K562 (cell line): ENCODE measurements at regions not wholly inside any gene's neighbourhood (a gene's known extent, or its start where the extent isn't known, plus 50 kb on each side); places are given as distances from the start of the nearest gene placed in this dataset.

Experiments used
- ATAC-seq: fragments of 200-7000 bp; cut with Tn5 transposase; 3 replicates; pipeline ENCODE4 v1.9.1; 2020; ENCODE audit warnings: moderate library complexity
- BruUV-seq: library from RNA; stranded (reverse); fragments of 400-500 nt; replicated peaks from 2 replicates; lab custom pipeline; 2021; lab: Mats Ljungman, UMichigan
- CTCF ChIA-PET: fragments of 300-600 bp; formaldehyde crosslinking; extraction: SDS; loops from one replicate; lab custom pipeline; 2021; ENCODE audit warnings: low intra/inter-chr PET ratio; lab: Yijun Ruan, JAX
- POLR2A ChIA-PET: fragments of 300-600, 350-650 bp; sonication (Branson Sonifier 250); formaldehyde crosslinking; extraction: SDS; loops from one replicate; lab custom pipeline; 2021; ENCODE audit warnings: antibody characterized with exemption, inconsistent platforms; lab: Yijun Ruan, JAX
- DNase-seq, 4 experiments: peaks; one replicate each; pipeline versions ENCODE4 v3.0.0 to v3.0.0-alpha.2; 2011 to 2018; ENCODE audit warnings: low spot score in 3 of 4, mixed read lengths in 3 of 4; ENCODE audit errors: extremely low read depth in 1 of 4
- FAIRE-seq: peaks from 2 replicates; lab custom pipeline; 2011; peaks lifted over from hg19 to GRCh38; lab: Jason Lieb, UNC
- H2AFZ ChIP-seq: 2 replicates; pipeline ENCODE4 v1.6.0; 2011; ENCODE audit warnings: low read depth, low read length, control low read depth, inconsistent platforms
- H3K27ac ChIP-seq: fragments of 200-600 bp; 3 replicates; pipeline ENCODE4 v1.8.0; 2011; ENCODE audit warnings: low read depth, mild to moderate bottlenecking, control low read depth, inconsistent platforms, low read length, moderate library complexity, mixed read lengths; ENCODE audit errors: extremely low read depth
- H3K27me3 ChIP-seq, 2 experiments: fragments of 300-600 bp in 1 of 2; 2 replicates in 1 of 2; 3 replicates in 1 of 2; pipeline versions ENCODE4 v1.6.0 to v1.8.0; 2011; ENCODE audit warnings: inconsistent platforms in 2 of 2, low read length in 2 of 2, mild to moderate bottlenecking in 1 of 2, mixed read lengths in 1 of 2, moderate library complexity in 1 of 2; ENCODE audit not compliant: control insufficient read depth in 2 of 2, insufficient read depth in 2 of 2
- H3K36me3 ChIP-seq: fragments of 300-600 bp; 3 replicates; pipeline ENCODE4 v1.8.0; 2011; ENCODE audit warnings: mild to moderate bottlenecking, low read length, inconsistent platforms; ENCODE audit not compliant: control insufficient read depth, insufficient read depth
- H3K4me1 ChIP-seq, 2 experiments: fragments of 200-600 bp in 1 of 2; replicated peaks in 1 of 2; 2 replicates in 1 of 2; 3 replicates in 1 of 2; pipeline versions ENCODE4 v1.5.1 to v1.8.0; 2011; ENCODE audit warnings: inconsistent platforms in 2 of 2, low read length in 2 of 2, mild to moderate bottlenecking in 1 of 2, mixed read lengths in 1 of 2, moderate library complexity in 1 of 2; ENCODE audit not compliant: control insufficient read depth in 2 of 2, insufficient read depth in 2 of 2
- H3K4me2 ChIP-seq: 2 replicates; pipeline ENCODE4 v1.6.1; 2011; ENCODE audit warnings: low read length, control low read depth, inconsistent platforms, mixed read lengths; ENCODE audit not compliant: insufficient read depth
- H3K4me3 ChIP-seq: fragments of 200-600 bp; sonication (generic), shearing (Covaris generic); 2 replicates; pipeline ENCODE4 v1.5.1; 2016; ENCODE audit warnings: control low read depth, inconsistent platforms
- H3K79me2 ChIP-seq: fragments of 200-600 bp; 3 replicates; pipeline ENCODE4 v1.8.0; 2011; ENCODE audit warnings: low read length, inconsistent platforms; ENCODE audit not compliant: control insufficient read depth, insufficient read depth
- H3K9ac ChIP-seq, 2 experiments: 2 replicates each; pipeline versions ENCODE4 v1.6.0 to v1.6.1; 2011; ENCODE audit warnings: low read depth in 2 of 2, low read length in 2 of 2, control low read depth in 1 of 2, inconsistent platforms in 1 of 2, mild to moderate bottlenecking in 1 of 2, mixed read lengths in 1 of 2; ENCODE audit not compliant: insufficient read depth in 1 of 2
- H3K9me1 ChIP-seq: one replicate; pipeline ENCODE4 v1.6.0; 2011; ENCODE audit warnings: inconsistent platforms, mild to moderate bottlenecking, low read length, moderate library complexity; ENCODE audit not compliant: control insufficient read depth, insufficient read depth
- H3K9me3 ChIP-seq: replicated peaks from 2 replicates; pipeline ENCODE4 v1.5.1; 2011; ENCODE audit warnings: low read depth, low read length, inconsistent platforms; ENCODE audit not compliant: control insufficient read depth, insufficient read depth
- H4K20me1 ChIP-seq: replicated peaks from 2 replicates; pipeline ENCODE4 v1.6.1; 2011; ENCODE audit warnings: low read length, inconsistent platforms, mixed read lengths; ENCODE audit not compliant: control insufficient read depth, insufficient read depth
- BACH1 ChIP-seq: fragments of 200-800 bp; sonication (Bioruptor generic); IDR thresholded peaks from 2 replicates; pipeline ENCODE4 v1.6.1; 2016; ENCODE audit warnings: missing genetic modification characterization, missing compliant biosample characterization
- CTBP1 ChIP-seq: fragments of 450-650 bp; IDR thresholded peaks from 2 replicates; pipeline ENCODE4 v1.6.1; 2016; ENCODE audit warnings: borderline replicate concordance
- DDX20 ChIP-seq: fragments of 450-650 bp; IDR thresholded peaks from 2 replicates; pipeline ENCODE4 v1.6.1; 2016; ENCODE audit warnings: missing genetic modification characterization, low read depth, mild to moderate bottlenecking, missing compliant biosample characterization, moderate library complexity
- HDAC8 ChIP-seq: fragments of 450-650 bp; IDR thresholded peaks from 2 replicates; pipeline ENCODE4 v1.6.1; 2016; ENCODE audit warnings: mild to moderate bottlenecking, missing genetic modification characterization, moderate library complexity, missing compliant biosample characterization
- MAFF ChIP-seq: IDR thresholded peaks from 2 replicates; pipeline ENCODE4 v1.6.1; 2012; ENCODE audit warnings: low read length, improper control_type of control experiment
- MCM7 ChIP-seq, 2 experiments: fragments of 450-650 bp; IDR thresholded peaks; 2 replicates each; pipeline ENCODE4 v1.6.1; 2016 to 2018
- MTA3 ChIP-seq: fragments of 450-650 bp; formaldehyde crosslinking; IDR thresholded peaks from 2 replicates; pipeline ENCODE4 v1.6.1; 2017; ENCODE audit warnings: mild to moderate bottlenecking, borderline replicate concordance
- PTBP1 ChIP-seq: fragments of 200-400 bp; formaldehyde crosslinking; IDR thresholded peaks from 2 replicates; pipeline ENCODE4 v1.6.1; 2017; ENCODE audit warnings: low read depth, low read length
- SETDB1 ChIP-seq: IDR thresholded peaks from one replicate; pipeline ENCODE4 v1.6.1; 2012; ENCODE audit warnings: low read length, control low read depth, inconsistent platforms
- SP1 ChIP-seq: sonication (generic); formaldehyde crosslinking; IDR thresholded peaks from 2 replicates; pipeline ENCODE4 v1.8.1; 2022; ENCODE audit warnings: mild to moderate bottlenecking, missing genetic modification reagents
- ZNF695 ChIP-seq: fragments of 450-650 bp; formaldehyde crosslinking; IDR thresholded peaks from 2 replicates; pipeline ENCODE4 v1.4.0; 2020; ENCODE audit warnings: mild to moderate bottlenecking, moderate library complexity
- WGBS: fragments of 100-300 bp; shearing (Covaris generic); methylation state at CpG from one replicate; pipeline ENCODE4 v1.1.6; 2016; ENCODE audit warnings: low coverage, mixed read lengths; ENCODE audit not compliant: insufficient coverage; ENCODE audit errors: missing lambda C conversion rate; 5-methylcytosine and 5-hydroxymethylcytosine counted together
- in situ Hi-C: fragments of 300-500 bp; cut with MboI; formaldehyde crosslinking; loops from 4 replicates; pipeline ENCODE4 v1.15.0; 2018; ENCODE audit warnings: inconsistent platforms, mixed read lengths
- intact Hi-C: fragments of 100-400 bp; cut with micrococcal nuclease; formaldehyde crosslinking; loops from 2 replicates; pipeline ENCODE4 v1.14.2; 2022
- TF ChIP-seq, protein P1 (sequence below): fragments of 450-650 bp; formaldehyde crosslinking; IDR thresholded peaks from 2 replicates; pipeline ENCODE4 v1.4.0; 2020; ENCODE audit warnings: mild to moderate bottlenecking, mixed read lengths
- TF ChIP-seq, protein P2 (sequence below): fragments of 450-650 bp; conservative IDR thresholded peaks from 2 replicates; pipeline ENCODE4 v1.6.1; 2016; ENCODE audit warnings: missing genetic modification characterization, low read depth, mild to moderate bottlenecking, missing compliant biosample characterization, moderate library complexity

DNA sequence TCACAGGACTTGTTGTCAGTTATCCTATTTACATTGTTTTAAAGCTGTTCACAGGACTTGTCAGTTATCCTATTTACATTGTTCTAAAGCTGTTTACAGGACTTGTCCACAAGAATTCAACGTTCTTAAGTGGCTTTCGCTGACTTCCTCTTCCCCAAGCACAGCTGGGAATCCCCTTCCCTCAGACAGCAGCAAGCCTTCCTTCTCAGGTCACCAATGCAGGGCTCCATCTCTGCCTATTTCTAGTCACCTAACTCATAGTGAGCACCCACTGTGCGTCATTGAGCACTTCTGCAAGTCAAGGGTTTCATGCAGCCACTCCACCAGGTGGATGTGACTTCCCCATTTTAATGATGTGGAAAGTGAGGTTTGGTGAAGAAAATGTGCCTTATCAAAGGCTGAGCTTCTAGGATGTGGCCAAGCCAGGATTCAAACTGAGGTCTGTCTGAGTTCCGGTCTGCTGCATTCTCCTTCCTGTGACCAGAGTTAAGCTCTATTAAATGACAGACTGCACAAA is 109.8 kb upstream of the ZNF462 start:
- Histone ChIP-seq H3K79me2 (no peaks in the 10 kb centered on the region), H3K27me3 (no peaks in the 10 kb centered on the region), H3K27ac (no peak overlapping the region), H3K36me3 (no peaks in the 10 kb centered on the region), H4K20me1 (no peaks in the 10 kb centered on the region), H3K9ac (no peak overlapping the region), H3K4me3 (no peak overlapping the region), H2AFZ (no peak overlapping the region), H3K9me3 (no peaks in the 10 kb centered on the region), H3K9me1 (no peaks in the 10 kb centered on the region), H3K4me2 (no peak overlapping the region), H3K4me1 (no peaks in the 10 kb centered on the region)
- 3% methylated on average over 4 of the region's 4 CpGs for WGBS
- ATAC-seq (no peak), FAIRE-seq (no peak), DNase-seq (no peak)
- ChIA-PET POLR2A (no interaction called here), CTCF (no interaction called here)
- no TSS peak for BruUV-seq
- TF ChIP-seq CTBP1 (no peak), DDX20 (tag) (no peak), BACH1 (tag) (no peak), MAFF (no peak), SETDB1 (no peak)
- intact Hi-C loops (no loop called here), in situ Hi-C loops (no loop called here)

DNA sequence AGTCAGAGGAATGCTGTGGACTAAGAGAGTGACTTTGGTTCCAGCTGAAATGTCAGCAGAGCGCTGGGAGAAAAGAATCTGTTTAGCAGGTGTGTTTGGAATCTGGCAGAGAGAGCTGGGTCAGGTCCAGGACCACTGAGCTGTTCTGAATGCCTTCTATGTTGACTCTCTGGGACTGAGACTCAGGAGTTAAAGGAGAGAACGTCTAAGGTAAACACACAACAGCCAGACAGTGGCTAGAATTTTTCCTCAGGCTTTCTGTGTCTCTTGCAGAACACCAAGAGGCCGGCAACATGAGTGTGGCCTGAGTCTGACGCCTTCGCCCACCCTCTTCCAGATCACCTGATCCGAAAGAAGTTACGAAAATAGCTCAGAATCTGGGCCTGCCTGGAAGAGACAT is 107.2 kb upstream of the ZNF462 start:
- ChIA-PET POLR2A (no interaction called here), CTCF (no interaction called here)
- H3K4me1 ChIP-seq = no peaks in the 10 kb centered on the region
- H4K20me1 ChIP-seq = no peaks in the 10 kb centered on the region
- in situ Hi-C loops (no loop called here), intact Hi-C loops (no loop called here)
- no peak overlapping the region for H3K9ac ChIP-seq
- no peak overlapping the region for H3K4me3 ChIP-seq
- no peak overlapping the region for H3K27ac ChIP-seq
- no peaks in the 10 kb centered on the region for H3K27me3 ChIP-seq
- no peaks in the 10 kb centered on the region for H3K9me3 ChIP-seq
- H3K79me2 ChIP-seq = no peaks in the 10 kb centered on the region
- FAIRE-seq (no peak), ATAC-seq (no peak), DNase-seq (no peak)
- no peaks in the 10 kb centered on the region for H3K9me1 ChIP-seq
- TF ChIP-seq, protein P1, sequence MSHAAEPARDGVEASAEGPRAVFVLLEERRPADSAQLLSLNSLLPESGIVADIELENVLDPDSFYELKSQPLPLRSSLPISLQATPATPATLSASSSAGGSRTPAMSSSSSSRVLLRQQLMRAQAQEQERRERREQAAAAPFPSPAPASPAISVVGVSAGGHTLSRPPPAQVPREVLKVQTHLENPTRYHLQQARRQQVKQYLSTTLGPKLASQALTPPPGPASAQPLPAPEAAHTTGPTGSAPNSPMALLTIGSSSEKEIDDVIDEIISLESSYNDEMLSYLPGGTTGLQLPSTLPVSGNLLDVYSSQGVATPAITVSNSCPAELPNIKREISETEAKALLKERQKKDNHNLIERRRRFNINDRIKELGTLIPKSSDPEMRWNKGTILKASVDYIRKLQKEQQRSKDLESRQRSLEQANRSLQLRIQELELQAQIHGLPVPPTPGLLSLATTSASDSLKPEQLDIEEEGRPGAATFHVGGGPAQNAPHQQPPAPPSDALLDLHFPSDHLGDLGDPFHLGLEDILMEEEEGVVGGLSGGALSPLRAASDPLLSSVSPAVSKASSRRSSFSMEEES (CRISPR knock-in tag) = no peak
- no peak for TF ChIP-seq SP1 (CRISPR knock-in tag)
- no peak for TF ChIP-seq MCM7 (IDR thresholded peaks at IDR 0.05)
- TF ChIP-seq HDAC8 (tag) = no peak
- TF ChIP-seq PTBP1 = no peak
- no peak for TF ChIP-seq CTBP1
- no peak for TF ChIP-seq ZNF695
- TF ChIP-seq MTA3 = no peak
- TF ChIP-seq, protein P2, sequence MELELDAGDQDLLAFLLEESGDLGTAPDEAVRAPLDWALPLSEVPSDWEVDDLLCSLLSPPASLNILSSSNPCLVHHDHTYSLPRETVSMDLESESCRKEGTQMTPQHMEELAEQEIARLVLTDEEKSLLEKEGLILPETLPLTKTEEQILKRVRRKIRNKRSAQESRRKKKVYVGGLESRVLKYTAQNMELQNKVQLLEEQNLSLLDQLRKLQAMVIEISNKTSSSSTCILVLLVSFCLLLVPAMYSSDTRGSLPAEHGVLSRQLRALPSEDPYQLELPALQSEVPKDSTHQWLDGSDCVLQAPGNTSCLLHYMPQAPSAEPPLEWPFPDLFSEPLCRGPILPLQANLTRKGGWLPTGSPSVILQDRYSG (tag) = no peak
- BruUV-seq = no TSS peak
- H3K36me3 ChIP-seq = no peaks in the 10 kb centered on the region
- no peak overlapping the region for H3K4me2 ChIP-seq
- 0% methylated on average over 7 of the region's 7 CpGs for WGBS
- no peak overlapping the region for H2AFZ ChIP-seq
